ENCODE measurements at regions not wholly inside any gene's neighbourhood (a gene's known extent, or its start where the extent isn't known, plus 50 kb on each side); places are given as distances from the start of the nearest gene placed in this dataset.

DNA sequence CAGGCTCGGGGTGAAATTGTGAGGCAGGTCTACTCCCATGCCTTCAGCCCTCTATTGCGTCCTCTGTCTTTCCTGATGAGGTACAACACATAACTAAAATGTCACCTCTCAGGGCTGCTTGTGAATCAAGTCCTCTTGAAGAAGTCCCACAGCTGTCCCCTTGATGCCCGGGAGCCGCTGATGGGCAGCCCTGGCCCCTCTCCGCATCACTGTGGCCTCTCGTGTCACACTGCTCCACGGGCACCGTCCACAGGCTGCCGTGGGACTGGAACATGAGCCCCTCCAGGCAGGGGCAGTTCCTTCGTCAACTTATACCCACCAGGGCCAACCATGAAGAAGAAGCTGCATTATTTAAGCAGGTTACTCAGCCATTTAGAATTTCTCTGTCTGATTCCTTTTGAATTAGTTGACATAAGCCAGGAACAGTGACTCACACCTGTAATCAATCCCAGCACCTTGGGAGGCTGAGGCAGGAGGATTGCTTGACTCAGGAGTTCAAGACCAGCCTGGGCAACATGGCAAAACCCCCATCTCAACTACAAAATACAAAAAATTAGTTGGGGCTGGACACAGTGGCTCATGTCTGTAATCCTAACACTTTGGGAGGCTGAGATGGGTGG, 58.5 kb upstream of the UBE3C start:
- Histone ChIP-seq H3K27me3 (ENCODE audit: insufficient read depth, low read length) (no peaks in the 10 kb centered on the region), H2AFZ (ENCODE audit: low read depth, low read length, poor library complexity, severe bottlenecking) (peak overlapping the region; percentile 58), H3K9me2 (ENCODE audit: insufficient read depth) (no peaks in the 10 kb centered on the region), H3K4me3 (replicated peaks in 1 of 2; ENCODE audit: low read depth in 1 of 2, low read length in 2 of 2) (no peak overlapping the region), H3K36me3 (ENCODE audit: control insufficient read depth in 1 of 2, insufficient read depth in 2 of 2, low read length in 2 of 2) (no peaks in the 10 kb centered on the region), H3K9me3 (ENCODE audit: control insufficient read depth in 1 of 2, insufficient read depth in 1 of 2, low read depth in 1 of 2, low read length in 2 of 2) (no peaks in the 10 kb centered on the region), H3K27ac (ENCODE audit: low read depth, low read length) (no peak overlapping the region), H3K4me1 (ENCODE audit: control insufficient read depth in 1 of 2, insufficient read depth in 2 of 2, low read length in 2 of 2) (peaks cover 3 to 16% of the 10 kb centered on the region in 2 experiments; a peak in 3 of 4 replicates), H3K9ac (ENCODE audit: low read length) (no peak overlapping the region), H3K4me2 (ENCODE audit: low read length) (peak overlapping the region; percentile 56), H3K79me2 (ENCODE audit: insufficient read depth, low read length) (no peaks in the 10 kb centered on the region), H4K20me1 (ENCODE audit: insufficient read depth) (no peaks in the 10 kb centered on the region)
- ChIA-PET POLR2A (no interaction called here), CTCF (no interaction called here), RAD21 (ENCODE audit: low non-redundant PET in 1 of 2, low total read pairs in 2 of 2, uncharacterized antibody in 2 of 2, unreplicated experiment in 2 of 2) (no interaction called here)
- 0 out of 6 replicates have a peak, but pooled peaks of 1 of the 3 experiments have one; percentile 4 for TF ChIP-seq CTCF (IDR thresholded peaks at IDR 0.05 in 2 of 3, conservative IDR thresholded peaks at IDR 0.05 in 1 of 3; ENCODE audit: borderline replicate concordance in 1 of 3, insufficient read depth in 1 of 3, low read depth in 2 of 3, low read length in 2 of 3)
- 0 out of 2 replicates have a peak, but pooled peaks have one; percentile 18 for TF ChIP-seq FOSL1 (IDR thresholded peaks at IDR 0.05; ENCODE audit: low read depth)
- no peak for TF ChIP-seq EZH2phosphoT487 (IDR thresholded peaks at IDR 0.05; ENCODE audit: borderline replicate concordance)
- 0 out of 2 replicates have a peak, but pooled peaks have one; percentile 32 for TF ChIP-seq JUND (IDR thresholded peaks at IDR 0.05)
- no TSS peak for BruUV-seq (replicated peaks)
- ATAC-seq (peak; percentile 35), DNase-seq (ENCODE audit: low read depth, low spot score) (peak; percentile 18)
- intact Hi-C loops (cut with micrococcal nuclease): no loop called here

- ATAC-seq: no peak
- H3K36me3 ChIP-seq (ENCODE audit: control insufficient read depth in 1 of 2, insufficient read depth in 2 of 2, low read length in 2 of 2): no peaks in the 10 kb centered on the region
- ChIA-PET CTCF (no interaction called here), POLR2A (no interaction called here), RAD21 (ENCODE audit: low non-redundant PET in 1 of 2, low total read pairs in 2 of 2, uncharacterized antibody in 2 of 2, unreplicated experiment in 2 of 2) (no interaction called here)
- no peak overlapping the region for H3K4me3 ChIP-seq (replicated peaks in 1 of 2; ENCODE audit: low read depth in 1 of 2, low read length in 2 of 2)
- intact Hi-C loops (cut with micrococcal nuclease): no loop called here
- no peak overlapping the region for H3K27ac ChIP-seq (ENCODE audit: low read depth, low read length)
- no peak overlapping the region for H3K9ac ChIP-seq (ENCODE audit: low read length)
- no peak for DNase-seq (ENCODE audit: low read depth, low spot score)
- no peak overlapping the region for H3K4me2 ChIP-seq (ENCODE audit: low read length)
- H3K9me2 ChIP-seq (ENCODE audit: insufficient read depth): no peaks in the 10 kb centered on the region
- H3K9me3 ChIP-seq (ENCODE audit: control insufficient read depth in 1 of 2, insufficient read depth in 1 of 2, low read depth in 1 of 2, low read length in 2 of 2): no peaks in the 10 kb centered on the region
- no TSS peak for BruUV-seq (replicated peaks)
- H4K20me1 ChIP-seq (ENCODE audit: insufficient read depth): no peaks in the 10 kb centered on the region
- no peaks in the 10 kb centered on the region for H3K4me1 ChIP-seq (ENCODE audit: control insufficient read depth in 1 of 2, insufficient read depth in 2 of 2, low read length in 2 of 2)
- H3K79me2 ChIP-seq (ENCODE audit: insufficient read depth, low read length): no peaks in the 10 kb centered on the region
- 0 out of 2 replicates have a peak, but pooled peaks cover 4% of the 10 kb centered on the region for H3K27me3 ChIP-seq (ENCODE audit: insufficient read depth, low read length)
- no peak overlapping the region for H2AFZ ChIP-seq (ENCODE audit: low read depth, low read length, poor library complexity, severe bottlenecking)
- TF ChIP-seq ZBTB33 (IDR thresholded peaks at IDR 0.05; ENCODE audit: extremely low read depth, insufficient replicate concordance, low read length) (no peak), CBX3 (IDR thresholded peaks at IDR 0.05; ENCODE audit: low read depth) (no peak), EZH2phosphoT487 (IDR thresholded peaks at IDR 0.05; ENCODE audit: borderline replicate concordance) (no peak), RAD21 (IDR thresholded peaks at IDR 0.05; ENCODE audit: low read depth) (no peak), SRF (IDR thresholded peaks at IDR 0.05; ENCODE audit: low read depth) (no peak), ZFX (IDR thresholded peaks at IDR 0.05) (no peak), POLR2A (IDR thresholded peaks at IDR 0.05; ENCODE audit: borderline replicate concordance, extremely low read depth, insufficient read depth, insufficient read length) (no peak), JUND (IDR thresholded peaks at IDR 0.05) (no peak), POLR2AphosphoS5 (IDR thresholded peaks at IDR 0.05; ENCODE audit: low read depth, low read length) (no peak), ATF3 (IDR thresholded peaks at IDR 0.05) (no peak), EZH2 (IDR thresholded peaks at IDR 0.05) (no peak), FOSL1 (IDR thresholded peaks at IDR 0.05; ENCODE audit: low read depth) (no peak), ELF1 (IDR thresholded peaks at IDR 0.05; ENCODE audit: borderline replicate concordance, low read depth) (no peak), SIN3A (IDR thresholded peaks at IDR 0.05; ENCODE audit: low read depth) (no peak), TCF7L2 (IDR thresholded peaks at IDR 0.05; ENCODE audit: borderline replicate concordance, extremely low read depth, insufficient read depth, insufficient read length) (no peak)
These were observed 52.1 kb upstream of the UBE3C start for GRCh38 chr7:157086508-157087187.

Data from HCT116 (cell line).